C4-2B (cell line): ENCODE measurements at regions not wholly inside any gene's neighbourhood (a gene's known extent, or its start where the extent isn't known, plus 50 kb on each side); places are given as distances from the start of the nearest gene placed in this dataset.

Source experiments
- ZFX ChIP-seq: fragments of 450-650 bp; IDR thresholded peaks from 2 replicates; pipeline ENCODE4 v1.6.1; 2017
- TF ChIP-seq, protein P1 (sequence below): fragments of 450-650 bp; conservative IDR thresholded peaks from 2 replicates; pipeline ENCODE4 v1.5.1; 2017; ENCODE audit warnings: mild to moderate bottlenecking

DNA sequence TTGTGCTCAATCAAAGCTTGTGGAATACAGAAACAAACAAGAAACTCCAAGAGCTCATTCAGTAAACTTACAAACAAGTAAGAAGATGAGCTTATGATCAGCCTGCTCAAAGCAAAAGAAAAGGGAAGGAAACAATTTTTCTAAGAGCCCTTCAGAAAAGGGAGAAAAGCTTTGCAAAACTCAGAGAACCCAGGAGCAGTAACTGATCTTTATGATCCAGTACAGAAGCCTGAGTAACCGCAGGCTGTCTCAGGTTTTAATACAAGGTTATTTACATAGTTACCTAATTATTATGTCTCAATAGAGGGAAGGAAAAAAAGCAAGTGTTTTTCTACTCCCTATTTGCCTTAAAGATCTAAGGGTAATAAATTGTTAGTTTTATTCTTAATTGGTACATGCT, 226.5 kb downstream of the MAFB start:
- TF ChIP-seq, protein P1, sequence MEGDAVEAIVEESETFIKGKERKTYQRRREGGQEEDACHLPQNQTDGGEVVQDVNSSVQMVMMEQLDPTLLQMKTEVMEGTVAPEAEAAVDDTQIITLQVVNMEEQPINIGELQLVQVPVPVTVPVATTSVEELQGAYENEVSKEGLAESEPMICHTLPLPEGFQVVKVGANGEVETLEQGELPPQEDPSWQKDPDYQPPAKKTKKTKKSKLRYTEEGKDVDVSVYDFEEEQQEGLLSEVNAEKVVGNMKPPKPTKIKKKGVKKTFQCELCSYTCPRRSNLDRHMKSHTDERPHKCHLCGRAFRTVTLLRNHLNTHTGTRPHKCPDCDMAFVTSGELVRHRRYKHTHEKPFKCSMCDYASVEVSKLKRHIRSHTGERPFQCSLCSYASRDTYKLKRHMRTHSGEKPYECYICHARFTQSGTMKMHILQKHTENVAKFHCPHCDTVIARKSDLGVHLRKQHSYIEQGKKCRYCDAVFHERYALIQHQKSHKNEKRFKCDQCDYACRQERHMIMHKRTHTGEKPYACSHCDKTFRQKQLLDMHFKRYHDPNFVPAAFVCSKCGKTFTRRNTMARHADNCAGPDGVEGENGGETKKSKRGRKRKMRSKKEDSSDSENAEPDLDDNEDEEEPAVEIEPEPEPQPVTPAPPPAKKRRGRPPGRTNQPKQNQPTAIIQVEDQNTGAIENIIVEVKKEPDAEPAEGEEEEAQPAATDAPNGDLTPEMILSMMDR, result no peak
- no peak for TF ChIP-seq ZFX
